Natural killer cell (primary cell): ENCODE measurements at regions not wholly inside any gene's neighbourhood (a gene's known extent, or its start where the extent isn't known, plus 50 kb on each side); places are given as distances from the start of the nearest gene placed in this dataset.

ENCODE experiments used
- ATAC-seq, 3 donors: fragments of 150-1000 bp in 2 of 3; fragments of 200-7000 bp in 1 of 3; cut with Tn5 transposase; 1 replicate in 1 of 3; 2 replicates in 2 of 3; pipeline ENCODE4 v1.10.0; 2021; ENCODE audit warnings: mild to moderate bottlenecking in 2 of 3, moderate library complexity in 2 of 3
- DNase-seq, 2 donors: peaks; one replicate each; pipeline versions ENCODE4 v3.0.0 to v3.0.0-alpha.2; 2013 to 2021; ENCODE audit warnings: mixed read lengths in 1 of 2
- H3K27ac ChIP-seq: one replicate; pipeline ENCODE4 v1.5.1; 2013; ENCODE audit warnings: mild to moderate bottlenecking, low read length
- H3K27me3 ChIP-seq: one replicate; pipeline ENCODE4 v1.6.1; 2013; ENCODE audit warnings: low read length; ENCODE audit not compliant: control insufficient read depth, insufficient read depth
- H3K36me3 ChIP-seq: one replicate; pipeline ENCODE4 v1.6.1; 2013; ENCODE audit warnings: low read length; ENCODE audit not compliant: control insufficient read depth, insufficient read depth
- H3K4me1 ChIP-seq: one replicate; pipeline ENCODE4 v1.6.1; 2013; ENCODE audit warnings: low read length; ENCODE audit not compliant: control insufficient read depth, insufficient read depth
- H3K4me3 ChIP-seq: one replicate; pipeline ENCODE4 v1.5.1; 2013; ENCODE audit warnings: low read length
- H3K9me3 ChIP-seq: one replicate; pipeline ENCODE4 v1.6.1; 2013; ENCODE audit warnings: low read length; ENCODE audit not compliant: control insufficient read depth, insufficient read depth
- H3K27ac Mint-ChIP-seq, 2 donors: one replicate each; pipeline ENCODE4 v1.8.0; 2022; ENCODE audit warnings: mild to moderate bottlenecking in 2 of 2, mixed read lengths in 2 of 2, moderate library complexity in 1 of 2
- H3K27me3 Mint-ChIP-seq, 2 donors: one replicate each; pipeline ENCODE4 v1.8.0; 2022; ENCODE audit warnings: low read depth in 2 of 2, mixed read lengths in 2 of 2
- H3K36me3 Mint-ChIP-seq: one replicate; pipeline ENCODE4 v1.8.0; 2022; ENCODE audit warnings: mixed read lengths
- H3K4me1 Mint-ChIP-seq, 2 donors: one replicate each; pipeline ENCODE4 v1.8.0; 2022; ENCODE audit warnings: mixed read lengths in 2 of 2
- H3K4me3 Mint-ChIP-seq: one replicate; pipeline ENCODE4 v1.8.0; 2022; ENCODE audit warnings: mild to moderate bottlenecking, moderate library complexity, mixed read lengths
- H3K9me3 Mint-ChIP-seq, 2 donors: one replicate each; pipeline ENCODE4 v1.8.0; 2022; ENCODE audit warnings: mixed read lengths in 2 of 2
- WGBS: methylation state at CpG from one replicate; pipeline ENCODE4 v1.1.7; 2013; ENCODE audit warnings: missing lambda C conversion rate; ENCODE audit not compliant: insufficient coverage; 5-methylcytosine and 5-hydroxymethylcytosine counted together
- intact Hi-C: fragments of 100-400 bp; cut with micrococcal nuclease; formaldehyde crosslinking; loops from one replicate; pipeline ENCODE4 v1.14.2; 2022
- TF ChIP-seq, protein P1 (sequence below): fragments of 200-600 bp; IDR thresholded peaks from one replicate; pipeline ENCODE4 v1.8.0; 2022; ENCODE audit warnings: antibody characterized with exemption

DNA sequence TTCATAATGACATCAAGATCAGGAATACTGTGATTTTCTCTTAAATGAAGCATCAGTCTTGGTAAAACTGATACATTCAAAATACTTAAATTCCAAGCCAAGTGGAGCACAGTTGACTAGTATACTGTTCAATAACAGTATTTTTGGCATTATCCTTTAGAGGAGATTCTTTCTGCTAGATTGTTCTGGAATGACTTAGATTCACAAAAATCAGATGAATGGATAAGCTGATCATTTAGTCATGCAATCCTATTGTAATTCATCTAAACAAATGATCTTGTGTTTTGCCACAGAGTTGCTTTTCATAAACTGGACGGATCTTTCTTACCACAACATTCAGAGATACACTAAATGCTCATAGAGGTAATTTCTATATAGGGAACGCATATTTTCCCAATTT lies 232.0 kb downstream of the CXXC4 start:
- TF ChIP-seq, protein P1, sequence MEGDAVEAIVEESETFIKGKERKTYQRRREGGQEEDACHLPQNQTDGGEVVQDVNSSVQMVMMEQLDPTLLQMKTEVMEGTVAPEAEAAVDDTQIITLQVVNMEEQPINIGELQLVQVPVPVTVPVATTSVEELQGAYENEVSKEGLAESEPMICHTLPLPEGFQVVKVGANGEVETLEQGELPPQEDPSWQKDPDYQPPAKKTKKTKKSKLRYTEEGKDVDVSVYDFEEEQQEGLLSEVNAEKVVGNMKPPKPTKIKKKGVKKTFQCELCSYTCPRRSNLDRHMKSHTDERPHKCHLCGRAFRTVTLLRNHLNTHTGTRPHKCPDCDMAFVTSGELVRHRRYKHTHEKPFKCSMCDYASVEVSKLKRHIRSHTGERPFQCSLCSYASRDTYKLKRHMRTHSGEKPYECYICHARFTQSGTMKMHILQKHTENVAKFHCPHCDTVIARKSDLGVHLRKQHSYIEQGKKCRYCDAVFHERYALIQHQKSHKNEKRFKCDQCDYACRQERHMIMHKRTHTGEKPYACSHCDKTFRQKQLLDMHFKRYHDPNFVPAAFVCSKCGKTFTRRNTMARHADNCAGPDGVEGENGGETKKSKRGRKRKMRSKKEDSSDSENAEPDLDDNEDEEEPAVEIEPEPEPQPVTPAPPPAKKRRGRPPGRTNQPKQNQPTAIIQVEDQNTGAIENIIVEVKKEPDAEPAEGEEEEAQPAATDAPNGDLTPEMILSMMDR = no peak
- H3K36me3 Mint-ChIP-seq = no peaks in the 10 kb centered on the region
- ATAC-seq (no peak), DNase-seq (no peak)
- no peak overlapping the region for H3K27ac Mint-ChIP-seq
- H3K27me3 ChIP-seq = no peaks in the 10 kb centered on the region
- H3K4me3 Mint-ChIP-seq = no peak overlapping the region
- H3K27ac ChIP-seq = no peak overlapping the region
- H3K9me3 Mint-ChIP-seq = peaks cover 3 to 9% of the 10 kb centered on the region in 2 donors
- H3K4me3 ChIP-seq = no peak overlapping the region
- no peaks in the 10 kb centered on the region for H3K4me1 ChIP-seq
- H3K9me3 ChIP-seq = no peaks in the 10 kb centered on the region
- H3K36me3 ChIP-seq = no peaks in the 10 kb centered on the region
- intact Hi-C loops = no loop called here
- no CpG with 5 or more reads among the region's 2 CpGs for WGBS
- no peaks in the 10 kb centered on the region for H3K4me1 Mint-ChIP-seq
- H3K27me3 Mint-ChIP-seq = no peaks in the 10 kb centered on the region

DNA sequence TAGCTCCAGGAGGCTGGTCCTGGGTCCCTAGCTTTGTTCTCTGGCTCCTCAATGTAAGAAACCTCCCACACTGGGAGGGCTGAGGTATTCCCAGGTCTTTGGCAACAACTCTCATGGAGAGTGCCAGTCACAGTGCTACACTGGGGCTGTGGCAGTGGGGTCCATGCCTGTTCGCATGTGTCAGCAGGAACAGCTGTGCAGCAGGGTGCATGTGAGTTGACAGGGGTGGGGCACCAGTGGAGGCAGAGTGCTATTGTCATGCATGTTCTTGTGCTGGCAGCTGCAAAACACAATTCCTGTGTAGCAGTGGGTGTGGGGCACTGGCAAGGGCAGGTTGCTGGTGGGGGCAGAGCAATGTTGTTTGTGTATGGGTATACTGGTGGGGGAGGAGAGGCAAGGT lies 246.0 kb downstream of the CXXC4 start:
- H3K4me3 Mint-ChIP-seq = no peak overlapping the region
- Histone ChIP-seq H3K9me3 (peaks cover 4% of the 10 kb centered on the region), H3K27ac (no peak overlapping the region), H3K27me3 (no peaks in the 10 kb centered on the region), H3K4me1 (no peaks in the 10 kb centered on the region), H3K4me3 (no peak overlapping the region), H3K36me3 (no peaks in the 10 kb centered on the region)
- no peak for ATAC-seq
- peaks cover 6% of the 10 kb centered on the region for H3K36me3 Mint-ChIP-seq
- TF ChIP-seq, protein P1 = no peak
- H3K27me3 Mint-ChIP-seq = no peaks in the 10 kb centered on the region
- no peak for DNase-seq
- H3K9me3 Mint-ChIP-seq = peaks cover 15 to 24% of the 10 kb centered on the region in 2 donors
- intact Hi-C loops = no loop called here
- H3K27ac Mint-ChIP-seq = no peak overlapping the region
- 96% methylated on average over 1 of the region's 1 CpG for WGBS
- no peaks in the 10 kb centered on the region for H3K4me1 Mint-ChIP-seq

DNA sequence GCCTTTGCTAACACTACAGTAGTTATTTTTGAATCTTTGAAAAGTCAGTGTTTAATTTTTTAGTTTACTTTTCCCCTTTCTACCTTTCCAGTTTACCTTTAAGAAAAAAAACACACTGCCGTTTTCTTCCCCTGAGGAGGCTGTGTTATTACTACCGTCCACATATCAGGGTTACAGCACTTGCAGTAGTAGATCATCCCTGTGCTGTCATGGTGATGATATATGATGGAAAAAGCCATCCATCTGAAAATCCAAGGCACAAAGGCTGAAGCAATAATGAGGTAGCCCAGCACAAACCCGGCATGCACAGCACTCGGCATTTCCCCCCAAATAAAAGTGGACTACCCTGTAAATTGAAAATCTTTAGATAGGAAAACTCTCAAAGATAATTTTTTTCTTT lies 258.7 kb downstream of the CXXC4 start:
- no peaks in the 10 kb centered on the region for H3K36me3 ChIP-seq
- no CpG with 5 or more reads among the region's 4 CpGs for WGBS

DNA sequence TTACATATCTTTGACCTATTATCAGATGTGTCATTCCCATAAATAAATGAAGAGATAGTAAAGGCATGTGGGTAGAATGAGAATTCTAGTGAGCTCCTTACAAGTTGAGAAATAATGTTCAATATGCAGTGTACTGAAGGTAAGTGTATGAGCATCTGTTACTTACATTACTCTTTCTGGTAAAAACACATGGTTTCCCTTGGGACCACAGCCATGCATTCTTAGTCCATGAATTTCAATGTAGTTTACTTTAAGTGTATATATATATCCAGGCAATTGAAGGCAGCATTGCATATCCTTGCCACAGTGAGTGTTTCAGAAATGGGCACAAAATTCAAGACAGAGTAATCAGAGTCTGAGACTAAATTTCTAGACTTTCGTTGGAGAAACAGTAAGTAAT lies 277.2 kb downstream of the CXXC4 start:
- Histone ChIP-seq H3K4me3 (no peak overlapping the region), H3K4me1 (no peaks in the 10 kb centered on the region), H3K9me3 (no peaks in the 10 kb centered on the region), H3K27ac (no peak overlapping the region), H3K27me3 (no peaks in the 10 kb centered on the region), H3K36me3 (no peaks in the 10 kb centered on the region)
- intact Hi-C loops = no loop called here
- H3K4me1 Mint-ChIP-seq = no peaks in the 10 kb centered on the region
- H3K9me3 Mint-ChIP-seq = peaks cover 17 to 27% of the 10 kb centered on the region in 2 donors
- WGBS = no CpG with 5 or more reads among the region's 1 CpG
- no peak for ATAC-seq
- TF ChIP-seq, protein P1 = no peak
- DNase-seq = no peak
- H3K4me3 Mint-ChIP-seq = no peak overlapping the region
- H3K27ac Mint-ChIP-seq = no peak overlapping the region
- H3K27me3 Mint-ChIP-seq = no peaks in the 10 kb centered on the region
- H3K36me3 Mint-ChIP-seq = no peaks in the 10 kb centered on the region

More for the DNA sequence above, 258.7 kb downstream of the CXXC4 start:
- H3K27me3 Mint-ChIP-seq = no peaks in the 10 kb centered on the region
- H3K27ac Mint-ChIP-seq = no peak overlapping the region
- Histone ChIP-seq H3K4me1 (no peaks in the 10 kb centered on the region), H3K27ac (no peak overlapping the region), H3K27me3 (no peaks in the 10 kb centered on the region), H3K4me3 (no peak overlapping the region), H3K9me3 (no peaks in the 10 kb centered on the region)
- H3K4me1 Mint-ChIP-seq = no peaks in the 10 kb centered on the region
- intact Hi-C loops = no loop called here
- ATAC-seq (no peak), DNase-seq (no peak)
- H3K36me3 Mint-ChIP-seq = no peaks in the 10 kb centered on the region
- peaks cover 13% of the 10 kb centered on the region in 2 donors for H3K9me3 Mint-ChIP-seq
- TF ChIP-seq, protein P1 = no peak
- H3K4me3 Mint-ChIP-seq = no peak overlapping the region
